HEK293T (cell line): ENCODE measurements at regions not wholly inside any gene's neighbourhood (a gene's known extent, or its start where the extent isn't known, plus 50 kb on each side); places are given as distances from the start of the nearest gene placed in this dataset.

Experiments
- ELF4 ChIP-seq: fragments of 450-650 bp; IDR thresholded peaks from 2 replicates; pipeline ENCODE4 v1.6.1; 2017; ENCODE audit warnings: antibody characterized with exemption
- FOXA1 ChIP-seq: fragments of 450-650 bp; IDR thresholded peaks from 2 replicates; pipeline ENCODE4 v1.6.1; 2016; ENCODE audit warnings: mild to moderate bottlenecking
- HDGF ChIP-seq: fragments of 450-650 bp; IDR thresholded peaks from 2 replicates; pipeline ENCODE4 v1.6.1; 2017; ENCODE audit warnings: antibody characterized with exemption, borderline replicate concordance
- L3MBTL2 ChIP-seq: fragments of 450-650 bp; conservative IDR thresholded peaks from 2 replicates; pipeline ENCODE4 v1.6.1; 2016; ENCODE audit warnings: mild to moderate bottlenecking
- TF ChIP-seq, protein P1 (sequence below): fragments of 450-650 bp; IDR thresholded peaks from 2 replicates; pipeline ENCODE4 v1.6.1; 2016

GRCh38 chr11:95434009-95434408 lies 203.0 kb upstream of the SESN3 start:
- TF ChIP-seq, protein P1, sequence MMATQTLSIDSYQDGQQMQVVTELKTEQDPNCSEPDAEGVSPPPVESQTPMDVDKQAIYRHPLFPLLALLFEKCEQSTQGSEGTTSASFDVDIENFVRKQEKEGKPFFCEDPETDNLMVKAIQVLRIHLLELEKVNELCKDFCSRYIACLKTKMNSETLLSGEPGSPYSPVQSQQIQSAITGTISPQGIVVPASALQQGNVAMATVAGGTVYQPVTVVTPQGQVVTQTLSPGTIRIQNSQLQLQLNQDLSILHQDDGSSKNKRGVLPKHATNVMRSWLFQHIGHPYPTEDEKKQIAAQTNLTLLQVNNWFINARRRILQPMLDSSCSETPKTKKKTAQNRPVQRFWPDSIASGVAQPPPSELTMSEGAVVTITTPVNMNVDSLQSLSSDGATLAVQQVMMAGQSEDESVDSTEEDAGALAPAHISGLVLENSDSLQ: no peak
- TF ChIP-seq FOXA1 (no peak), HDGF (no peak), ELF4 (no peak), L3MBTL2 (no peak)
